Fibroblast of skin of back (primary cell): ENCODE measurements at regions not wholly inside any gene's neighbourhood (a gene's known extent, or its start where the extent isn't known, plus 50 kb on each side); places are given as distances from the start of the nearest gene placed in this dataset.

Experiments
- DNase-seq: peaks from one replicate; pipeline ENCODE4 v3.0.0-alpha.2; 2013

GRCh38 chr6:18973251-18973650 lies 586.1 kb downstream of the RNF144B start:
- DNase-seq: no peak

GRCh38 chr6:18976091-18976490 lies 588.9 kb downstream of the RNF144B start:
- DNase-seq: no peak

- DNase-seq: peak; percentile 55
These were observed 589.8 kb downstream of the RNF144B start for GRCh38 chr6:18976966-18977365.

- DNase-seq: peak; percentile 93
These were observed 591.4 kb downstream of the RNF144B start for GRCh38 chr6:18978337-18979128.

DNA sequence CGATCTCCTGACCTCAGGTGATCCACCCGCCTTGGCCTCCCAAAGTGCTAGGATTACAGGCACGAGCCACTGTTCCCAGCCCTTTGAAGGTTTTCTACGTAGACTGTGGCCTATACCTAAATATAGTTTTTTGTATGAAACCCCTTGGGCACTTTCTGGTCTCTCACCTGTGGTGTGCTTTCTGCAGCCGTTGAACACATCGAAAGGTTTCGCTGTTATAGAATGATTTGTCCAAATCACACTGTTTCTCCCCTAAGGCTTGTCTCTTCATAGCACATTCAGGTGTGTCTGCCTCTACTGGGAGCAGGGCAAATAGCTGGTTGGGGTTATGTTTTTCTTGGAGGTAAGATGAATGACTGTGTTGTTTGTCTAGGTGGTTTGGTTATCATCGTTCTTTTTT lies 597.9 kb downstream of the RNF144B start:
- no peak for DNase-seq

DNA sequence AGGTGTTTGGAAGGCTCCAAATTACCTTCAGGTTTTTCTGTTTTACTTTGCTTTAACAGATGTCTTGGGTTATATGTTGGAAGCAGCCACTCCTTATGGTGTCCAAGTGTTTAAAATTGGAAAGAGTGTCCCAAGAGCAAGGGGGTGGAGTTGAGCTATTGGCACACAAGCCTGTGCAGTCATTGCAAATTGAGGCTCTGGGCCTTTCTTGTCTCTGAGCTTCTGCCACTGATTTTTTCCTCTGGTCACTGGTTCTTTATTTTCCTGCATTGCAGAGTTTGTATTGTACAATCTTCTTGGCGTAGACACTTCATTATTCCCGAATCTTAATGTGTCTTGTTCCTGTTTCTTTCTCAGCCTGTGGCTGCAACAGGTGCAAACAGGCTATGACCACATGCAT lies 598.8 kb downstream of the RNF144B start:
- no peak for DNase-seq

DNA sequence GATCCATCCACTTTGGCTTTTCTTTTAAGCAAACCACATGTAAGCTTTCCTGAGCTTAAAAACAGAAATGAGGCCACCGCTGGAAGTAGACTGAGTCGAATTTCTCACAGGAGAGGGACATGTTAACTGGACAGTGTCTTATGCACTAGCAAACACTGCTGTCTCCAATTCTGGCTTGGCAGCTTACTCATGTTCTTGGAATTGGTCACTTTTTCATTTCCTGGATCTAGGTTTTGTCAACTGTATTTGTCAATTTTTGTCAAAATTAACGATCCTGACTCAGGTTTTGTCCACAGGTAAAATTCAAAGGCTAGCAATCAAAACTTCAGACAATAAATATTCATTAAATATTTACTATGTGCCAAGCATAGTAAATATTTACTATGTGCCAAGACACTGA lies 601.5 kb downstream of the RNF144B start:
- no peak for DNase-seq

DNA sequence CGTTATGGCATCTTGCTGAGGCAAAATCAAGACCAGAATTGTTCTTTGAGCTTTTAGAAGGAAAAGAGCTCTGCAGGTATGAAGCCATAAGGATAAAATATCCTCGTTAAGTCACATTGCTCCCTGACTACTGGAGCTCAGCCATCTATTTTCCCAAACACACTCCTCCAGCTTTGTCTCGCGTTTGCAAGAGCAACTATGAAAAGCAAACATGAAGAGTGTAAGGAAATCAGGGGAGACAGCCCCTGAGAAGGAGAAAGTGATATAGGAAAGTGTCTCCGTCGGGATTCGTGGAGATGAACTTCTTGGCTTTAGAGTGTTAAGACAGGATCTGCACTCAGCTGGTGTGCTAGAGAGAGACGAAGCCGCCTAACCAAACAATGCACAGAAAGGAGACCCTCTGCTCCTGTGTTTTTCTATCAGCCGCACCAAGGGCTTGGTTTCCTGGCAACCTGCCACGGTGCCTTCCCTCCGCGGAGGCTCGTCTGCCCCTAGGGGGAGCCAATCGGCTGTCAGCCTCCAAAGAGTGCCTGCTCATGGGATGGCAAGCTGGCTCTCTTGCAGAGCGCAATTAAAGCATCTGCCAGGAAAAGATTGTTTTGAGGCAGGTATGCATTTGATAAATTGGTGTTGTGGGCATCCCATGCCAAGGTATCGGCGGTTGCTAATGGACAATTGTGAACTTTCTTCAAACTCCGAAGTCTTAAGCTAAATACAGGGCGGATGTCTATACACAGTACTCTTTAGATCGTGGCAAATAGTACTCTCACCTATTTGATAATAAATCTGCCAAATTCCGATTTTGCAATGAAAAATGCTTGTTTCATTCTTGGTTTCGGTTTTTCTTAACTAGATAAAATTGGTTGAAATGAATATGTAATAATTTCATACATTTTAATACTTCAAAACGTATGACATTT lies 603.2 kb downstream of the RNF144B start:
- DNase-seq: peak; percentile 59

DNA sequence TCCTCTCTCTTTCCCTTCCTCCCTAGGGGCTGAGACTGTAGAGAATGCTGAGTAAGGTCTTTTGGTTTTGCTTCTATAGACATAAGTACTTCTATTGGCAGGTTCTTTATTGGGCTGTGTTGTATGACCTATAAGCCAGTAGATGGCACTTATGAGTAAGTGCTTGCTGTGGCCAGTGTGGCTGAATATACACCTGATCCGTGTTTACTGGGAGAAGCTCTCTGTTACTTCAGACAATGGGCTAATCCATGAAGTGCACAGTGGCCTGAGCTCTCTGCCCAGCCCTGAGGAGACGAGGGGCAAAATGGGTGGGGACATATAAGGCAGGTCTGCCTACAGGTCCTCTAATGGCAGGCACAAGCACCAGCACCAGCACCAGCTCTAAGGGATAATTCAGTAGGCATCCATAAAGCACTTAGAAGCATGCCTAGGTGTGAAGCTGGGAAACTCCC lies 610.3 kb downstream of the RNF144B start:
- DNase-seq: peak; percentile 59

DNA sequence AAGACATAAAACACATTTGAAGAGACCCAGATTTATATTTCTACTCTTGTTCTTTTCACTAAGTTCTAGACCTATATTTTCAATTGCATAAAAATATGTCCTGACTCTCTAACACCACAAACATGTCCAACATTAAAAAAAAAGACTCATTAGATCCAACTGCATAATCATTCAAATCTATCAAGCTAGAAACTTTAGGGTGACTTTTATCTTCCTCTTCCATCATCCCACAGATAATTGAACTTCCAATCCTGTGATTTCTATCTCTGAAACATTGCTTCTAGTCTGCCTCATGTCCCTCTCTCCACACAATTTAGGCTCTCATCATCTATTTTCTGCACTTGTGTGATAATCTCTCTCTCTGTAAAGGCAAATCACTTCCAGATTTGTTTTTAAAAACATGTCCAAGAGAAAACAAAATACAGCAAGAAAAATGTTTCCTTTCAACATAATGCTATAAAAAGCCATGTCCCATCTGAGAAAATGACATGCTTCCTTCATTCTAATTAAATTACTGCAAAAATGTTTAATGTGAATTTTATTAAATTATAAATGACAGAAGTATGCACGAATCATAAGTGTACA lies 615.9 kb downstream of the RNF144B start:
- no peak for DNase-seq

DNA sequence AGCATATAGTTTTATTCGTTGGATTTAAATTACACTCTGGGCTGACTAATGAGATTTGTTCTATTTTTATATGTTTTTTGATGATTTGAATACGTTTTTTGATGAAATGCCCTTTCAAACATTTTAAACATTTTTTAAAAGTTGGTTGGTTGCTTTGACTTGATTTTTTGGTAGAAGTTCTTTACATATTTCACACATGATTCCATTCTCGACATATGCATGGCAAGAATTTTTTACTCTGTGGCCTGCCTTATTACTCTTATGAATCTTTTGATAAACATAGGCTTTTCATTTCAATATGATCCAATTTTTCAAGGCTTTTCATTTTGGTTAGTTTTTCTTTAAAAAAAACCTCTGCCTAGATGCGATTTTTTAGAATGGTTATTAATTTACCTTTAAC lies 617.0 kb downstream of the RNF144B start:
- peak; percentile 83 for DNase-seq

GRCh38 chr6:19009769-19010168 lies 622.6 kb downstream of the RNF144B start:
- DNase-seq: no peak

GRCh38 chr6:19013026-19013705 lies 626.0 kb downstream of the RNF144B start:
- peak; percentile 66 for DNase-seq

GRCh38 chr6:19024737-19025136 lies 637.6 kb downstream of the RNF144B start:
- DNase-seq: peak; percentile 77

DNA sequence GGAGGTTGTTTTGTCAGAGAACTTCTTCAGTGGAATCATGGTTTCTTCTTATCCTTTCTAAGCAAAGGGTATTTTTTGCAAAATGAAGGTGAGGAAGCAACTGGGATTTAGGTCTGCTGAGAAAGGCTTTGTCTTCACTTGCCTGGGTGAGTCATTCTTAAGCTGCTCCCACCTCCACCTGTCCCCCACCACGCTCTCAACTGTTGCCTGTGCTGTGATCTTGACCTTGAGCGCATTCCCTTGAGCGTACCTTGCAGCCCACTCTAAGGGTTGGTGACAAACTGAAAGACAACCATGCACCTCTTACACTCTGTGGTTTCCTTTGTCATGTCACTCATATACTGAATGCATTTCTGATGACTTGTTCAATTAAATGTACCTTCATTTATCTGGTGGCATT lies 641.1 kb downstream of the RNF144B start:
- DNase-seq: no peak

DNA sequence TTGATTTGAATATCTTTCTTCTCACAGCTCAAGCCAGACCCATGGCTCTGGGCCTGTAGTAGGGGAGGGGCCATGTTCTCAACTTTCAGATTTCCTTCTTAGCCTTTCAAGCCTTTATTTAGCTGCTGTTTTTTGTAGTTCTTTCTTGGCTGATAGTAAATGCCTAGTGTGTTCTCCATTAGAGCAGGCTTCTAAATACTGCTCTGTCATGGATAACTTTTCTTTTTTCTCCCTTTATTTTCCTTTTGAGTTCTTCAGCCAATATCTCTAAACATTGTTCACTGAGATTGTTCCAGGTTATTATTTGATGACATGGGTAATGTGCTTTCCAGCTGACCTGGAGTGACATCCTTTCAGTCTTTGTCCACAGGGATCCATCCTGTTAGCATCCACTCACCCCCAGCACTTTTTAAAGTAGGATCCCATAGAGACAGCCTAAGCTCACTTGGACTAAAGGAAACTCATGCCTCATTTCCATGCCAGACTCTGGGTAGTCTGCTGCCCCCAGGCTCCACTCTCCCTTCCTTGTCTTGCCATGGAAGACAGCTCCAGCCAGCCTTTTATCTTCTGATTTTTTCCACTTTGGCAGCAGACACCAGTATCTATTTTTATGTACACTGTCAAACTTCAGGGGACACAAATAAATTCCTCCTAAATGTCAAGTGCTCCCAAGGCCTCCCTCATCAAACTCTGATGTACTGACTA lies 645.6 kb downstream of the RNF144B start:
- DNase-seq: no peak

GRCh38 chr6:19033683-19034082 lies 646.5 kb downstream of the RNF144B start:
- no peak for DNase-seq

- no peak for DNase-seq
These were observed 647.8 kb downstream of the RNF144B start for GRCh38 chr6:19034986-19035385.

- DNase-seq: no peak
These were observed 648.5 kb downstream of the RNF144B start for GRCh38 chr6:19035461-19036195.

DNA sequence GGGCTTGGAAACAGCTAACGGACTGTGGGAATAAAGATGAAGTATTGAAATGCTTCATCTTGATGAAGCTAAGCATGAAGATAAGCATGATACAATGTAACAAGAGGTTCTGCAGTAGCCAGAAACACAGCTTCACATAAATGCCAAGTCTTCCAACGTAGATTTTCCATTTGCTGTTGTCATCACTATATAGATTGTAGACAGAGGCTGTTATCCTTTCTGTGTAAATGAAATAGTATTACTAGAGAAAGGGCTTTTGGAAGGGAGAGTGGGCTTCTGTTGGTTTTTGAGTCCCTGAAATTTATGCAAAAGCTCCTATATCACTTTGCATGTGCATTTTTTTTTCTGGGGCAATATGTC lies 649.0 kb downstream of the RNF144B start:
- DNase-seq: no peak

GRCh38 chr6:19037607-19038006 lies 650.5 kb downstream of the RNF144B start:
- DNase-seq: no peak
